Coronary artery (tissue), 2 donors: ENCODE measurements at regions not wholly inside any gene's neighbourhood (a gene's known extent, or its start where the extent isn't known, plus 50 kb on each side); places are given as distances from the start of the nearest gene placed in this dataset.

ENCODE experiments used
- DNase-seq: peaks from one replicate; pipeline ENCODE4 v3.0.0-alpha.2; 2017; ENCODE audit warnings: low spot score
- H3K27ac ChIP-seq, 2 donors: fragments of 200-600 bp; sonication (generic); one replicate each; pipeline ENCODE4 v1.5.1; 2016 to 2019
- H3K4me3 ChIP-seq: fragments of 200-600 bp; sonication (generic); 2 replicates; pipeline ENCODE4 v1.5.1; 2016; ENCODE audit warnings: mild to moderate bottlenecking, moderate library complexity
- CTCF ChIP-seq: fragments of 200-600 bp; sonication (generic); IDR thresholded peaks from one replicate; pipeline ENCODE4 v1.5.1; 2019; ENCODE audit warnings: antibody characterized with exemption

GRCh38 chr4:81663368-81663767 is 191.7 kb upstream of the RASGEF1B start:
- no peak overlapping the region for H3K4me3 ChIP-seq
- no peak for DNase-seq
- H3K27ac ChIP-seq, result no peak overlapping the region
- no peak for TF ChIP-seq CTCF

GRCh38 chr4:81659051-81659450 is 187.3 kb upstream of the RASGEF1B start:
- Histone ChIP-seq H3K4me3 (no peak overlapping the region), H3K27ac (no peak overlapping the region)
- no peak for DNase-seq

GRCh38 chr4:81652069-81652478 is 180.4 kb upstream of the RASGEF1B start:
- Histone ChIP-seq H3K27ac (no peak overlapping the region), H3K4me3 (no peak overlapping the region)
- no peak for DNase-seq
- no peak for TF ChIP-seq CTCF

More at GRCh38 chr4:81659051-81659450, 187.3 kb upstream of the RASGEF1B start:
- TF ChIP-seq CTCF, result no peak

- H3K27ac ChIP-seq, result no peak overlapping the region
- no peak for DNase-seq
- TF ChIP-seq CTCF, result no peak
- no peak overlapping the region for H3K4me3 ChIP-seq
Measured at GRCh38 chr4:81651243-81651899, 179.7 kb upstream of the RASGEF1B start.

- TF ChIP-seq CTCF, result no peak
- H3K4me3 ChIP-seq, result no peak overlapping the region
- H3K27ac ChIP-seq, result no peak overlapping the region
- DNase-seq, result no peak
Measured at GRCh38 chr4:81650606-81651242, 179.0 kb upstream of the RASGEF1B start.

- TF ChIP-seq CTCF, result no peak
- no peak overlapping the region for H3K27ac ChIP-seq
- H3K4me3 ChIP-seq, result no peak overlapping the region
- no peak for DNase-seq
Measured at GRCh38 chr4:81648576-81649275, 177.0 kb upstream of the RASGEF1B start.
